Effector memory CD4-positive, alpha-beta T cell (primary cell): ENCODE measurements at regions not wholly inside any gene's neighbourhood (a gene's known extent, or its start where the extent isn't known, plus 50 kb on each side); places are given as distances from the start of the nearest gene placed in this dataset.

ENCODE experiments used
- DNase-seq, 3 donors: peaks; one replicate each; pipeline ENCODE4 v3.0.0-alpha.2; 2020
- H3K27ac ChIP-seq: 2 replicates; pipeline ENCODE4 v1.7.0; 2013; ENCODE audit warnings: mild to moderate bottlenecking, low read length, moderate library complexity; ENCODE audit not compliant: insufficient read depth, poor library complexity, severe bottlenecking
- H3K27me3 ChIP-seq: replicated peaks from 2 replicates; pipeline ENCODE4 v1.7.0; 2013; ENCODE audit warnings: mild to moderate bottlenecking, low read length; ENCODE audit not compliant: insufficient read depth, control insufficient read depth, poor library complexity, severe bottlenecking
- H3K36me3 ChIP-seq: 2 replicates; pipeline ENCODE4 v1.7.0; 2013; ENCODE audit warnings: mild to moderate bottlenecking, low read length, moderate library complexity; ENCODE audit not compliant: control insufficient read depth, insufficient read depth
- H3K4me1 ChIP-seq: 2 replicates; pipeline ENCODE4 v1.7.0; 2013; ENCODE audit warnings: low read length, mild to moderate bottlenecking; ENCODE audit not compliant: control insufficient read depth, insufficient read depth, poor library complexity, severe bottlenecking
- H3K4me3 ChIP-seq: 2 replicates; pipeline ENCODE4 v1.7.0; 2013; ENCODE audit warnings: low read length, low read depth, mild to moderate bottlenecking; ENCODE audit not compliant: insufficient read depth, poor library complexity, severe bottlenecking
- H3K9me3 ChIP-seq: 2 replicates; pipeline ENCODE4 v1.7.0; 2013; ENCODE audit warnings: mild to moderate bottlenecking, low read length, moderate library complexity; ENCODE audit not compliant: control insufficient read depth

DNA sequence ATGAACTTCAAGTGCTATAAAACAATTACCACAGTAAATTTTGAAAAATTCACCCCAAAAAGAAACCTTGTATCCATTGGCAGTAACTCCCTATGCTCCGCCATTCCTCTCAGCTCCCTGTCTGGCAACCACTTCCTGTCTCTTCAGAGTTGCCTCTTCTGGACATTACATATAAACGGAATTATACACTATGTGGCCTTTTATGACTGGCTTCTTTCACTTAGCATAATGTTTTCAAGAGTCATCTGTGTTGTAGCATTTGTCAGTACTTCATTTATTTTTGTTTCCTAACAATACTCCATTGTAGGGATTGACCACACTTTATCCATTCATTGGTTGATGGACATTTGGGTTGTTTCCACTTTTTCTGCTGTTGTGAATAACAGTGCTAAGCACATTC is 50.1 kb downstream of the CEP43 start:
- Histone ChIP-seq H3K36me3 (no peaks in the 10 kb centered on the region), H3K4me3 (no peak overlapping the region), H3K27me3 (no peaks in the 10 kb centered on the region), H3K4me1 (peaks cover 27% of the 10 kb centered on the region), H3K27ac (no peak overlapping the region), H3K9me3 (no peaks in the 10 kb centered on the region)
- no peak for DNase-seq

- Histone ChIP-seq H3K9me3 (no peaks in the 10 kb centered on the region), H3K27me3 (no peaks in the 10 kb centered on the region), H3K4me1 (peaks cover 40% of the 10 kb centered on the region), H3K27ac (no peak overlapping the region), H3K36me3 (no peaks in the 10 kb centered on the region), H3K4me3 (no peak overlapping the region)
- DNase-seq: no peak
Measured at GRCh38 chr6:167050903-167051302, 51.7 kb downstream of the CEP43 start.

GRCh38 chr6:167053895-167054530 is 54.8 kb downstream of the CEP43 start:
- H3K27ac ChIP-seq: peak overlapping the region; percentile 60

GRCh38 chr6:167054987-167055386 is 55.8 kb downstream of the CEP43 start:
- Histone ChIP-seq H3K27me3 (no peaks in the 10 kb centered on the region), H3K4me3 (no peak overlapping the region), H3K27ac (peak overlapping the region; percentile 60), H3K4me1 (peaks cover 29% of the 10 kb centered on the region), H3K9me3 (no peaks in the 10 kb centered on the region), H3K36me3 (no peaks in the 10 kb centered on the region)
- no peak for DNase-seq

More at GRCh38 chr6:167053895-167054530, 54.8 kb downstream of the CEP43 start:
- H3K36me3 ChIP-seq: no peaks in the 10 kb centered on the region
- no peaks in the 10 kb centered on the region for H3K27me3 ChIP-seq
- DNase-seq: no peak
- peaks cover 29% of the 10 kb centered on the region for H3K4me1 ChIP-seq
- H3K9me3 ChIP-seq: no peaks in the 10 kb centered on the region
- H3K4me3 ChIP-seq: no peak overlapping the region

DNA sequence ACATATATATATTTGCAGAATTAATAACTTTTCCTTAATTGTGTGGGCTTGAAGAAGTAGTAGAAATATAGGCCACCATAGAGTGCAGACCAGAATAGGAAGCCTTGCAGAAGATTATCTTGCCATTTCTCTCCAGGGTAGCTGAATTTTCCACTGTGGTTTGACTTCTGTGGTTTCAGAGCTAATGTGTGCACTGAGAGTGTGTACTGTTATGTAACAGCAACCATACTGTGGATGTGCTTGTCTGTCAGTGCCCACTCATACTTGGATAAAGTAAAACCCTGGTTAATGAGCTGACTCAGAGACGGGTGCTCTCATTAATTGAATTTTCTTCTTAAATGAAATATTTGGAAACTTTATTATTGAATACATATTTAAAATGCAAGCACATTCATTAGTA is 57.2 kb downstream of the CEP43 start:
- H3K36me3 ChIP-seq: no peaks in the 10 kb centered on the region
- peak in 2 of 3 donors; percentile 20 to 37 for DNase-seq
- H3K4me1 ChIP-seq: peaks cover 29% of the 10 kb centered on the region
- H3K27me3 ChIP-seq: no peaks in the 10 kb centered on the region
- peak overlapping the region; percentile 60 for H3K27ac ChIP-seq
- H3K4me3 ChIP-seq: no peak overlapping the region
- no peaks in the 10 kb centered on the region for H3K9me3 ChIP-seq

GRCh38 chr6:167058261-167058660 is 59.1 kb downstream of the CEP43 start:
- Histone ChIP-seq H3K9me3 (no peaks in the 10 kb centered on the region), H3K27me3 (no peaks in the 10 kb centered on the region), H3K36me3 (no peaks in the 10 kb centered on the region), H3K4me1 (peaks cover 24% of the 10 kb centered on the region), H3K27ac (no peak overlapping the region), H3K4me3 (no peak overlapping the region)
- no peak for DNase-seq
